HUES48 (cell line): ENCODE measurements at regions not wholly inside any gene's neighbourhood (a gene's known extent, or its start where the extent isn't known, plus 50 kb on each side); places are given as distances from the start of the nearest gene placed in this dataset.
"Not testable (repeated sequence)": the region's sequence is repeated elsewhere in the genome, so short reads cannot be mapped to it uniquely, and the experiment has no call there.

ENCODE experiments used
- H3K27ac ChIP-seq: one replicate; pipeline ENCODE4 v1.7.0; 2013; ENCODE audit warnings: low read depth, low read length, inconsistent platforms
- H3K27me3 ChIP-seq: 2 replicates; pipeline ENCODE4 v1.6.1; 2013; ENCODE audit warnings: mild to moderate bottlenecking, low read length; ENCODE audit not compliant: control insufficient read depth, insufficient read depth
- H3K36me3 ChIP-seq: 2 replicates; pipeline ENCODE4 v1.6.1; 2013; ENCODE audit warnings: low read length; ENCODE audit not compliant: control insufficient read depth, insufficient read depth
- H3K4me1 ChIP-seq: 2 replicates; pipeline ENCODE4 v1.6.1; 2013; ENCODE audit warnings: mild to moderate bottlenecking, low read length; ENCODE audit not compliant: control insufficient read depth, insufficient read depth
- H3K4me3 ChIP-seq: 2 replicates; pipeline ENCODE4 v1.5.1; 2013; ENCODE audit warnings: mild to moderate bottlenecking, low read depth, low read length
- H3K9ac ChIP-seq: 2 replicates; pipeline ENCODE4 v1.6.1; 2013; ENCODE audit warnings: mild to moderate bottlenecking, low read depth, low read length, moderate library complexity
- H3K9me3 ChIP-seq: 2 replicates; pipeline ENCODE4 v1.6.1; 2013; ENCODE audit warnings: low read length; ENCODE audit not compliant: control insufficient read depth, insufficient read depth

DNA sequence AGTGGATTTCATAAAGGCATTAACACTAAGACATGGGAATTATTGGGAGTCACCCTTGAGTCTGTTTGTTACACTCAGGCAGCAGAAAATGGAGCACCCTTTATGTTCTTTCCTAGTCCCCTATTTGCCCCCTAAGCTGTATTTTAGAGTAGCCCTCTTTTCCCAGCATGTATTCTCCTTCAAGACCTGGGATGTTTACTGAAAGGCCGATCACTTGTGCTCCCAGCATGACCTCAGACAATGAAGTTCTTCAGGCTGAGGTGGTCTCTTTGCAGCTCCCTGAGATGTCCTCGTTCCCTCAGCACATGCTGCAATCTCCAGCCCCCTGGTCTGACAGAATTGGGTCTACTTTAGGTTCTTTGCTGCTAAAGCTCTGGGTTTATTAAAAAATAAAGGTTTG is 169.7 kb downstream of the YTHDC2 start:
- Histone ChIP-seq H3K36me3 (no peaks in the 10 kb centered on the region), H3K9me3 (no peaks in the 10 kb centered on the region), H3K27me3 (no peaks in the 10 kb centered on the region), H3K27ac (peak overlapping the region; percentile 61), H3K4me1 (peaks cover 12% of the 10 kb centered on the region), H3K9ac (no peak overlapping the region), H3K4me3 (no peak overlapping the region)

- Histone ChIP-seq H3K4me3 (no peak overlapping the region), H3K4me1 (no peaks in the 10 kb centered on the region; the same call in 1 of the 2 replicates), H3K27ac (no peak overlapping the region), H3K36me3 (no peaks in the 10 kb centered on the region), H3K27me3 (no peaks in the 10 kb centered on the region), H3K9me3 (no peaks in the 10 kb centered on the region), H3K9ac (no peak overlapping the region)
These were observed 173.1 kb downstream of the YTHDC2 start for GRCh38 chr5:113686599-113686998.

DNA sequence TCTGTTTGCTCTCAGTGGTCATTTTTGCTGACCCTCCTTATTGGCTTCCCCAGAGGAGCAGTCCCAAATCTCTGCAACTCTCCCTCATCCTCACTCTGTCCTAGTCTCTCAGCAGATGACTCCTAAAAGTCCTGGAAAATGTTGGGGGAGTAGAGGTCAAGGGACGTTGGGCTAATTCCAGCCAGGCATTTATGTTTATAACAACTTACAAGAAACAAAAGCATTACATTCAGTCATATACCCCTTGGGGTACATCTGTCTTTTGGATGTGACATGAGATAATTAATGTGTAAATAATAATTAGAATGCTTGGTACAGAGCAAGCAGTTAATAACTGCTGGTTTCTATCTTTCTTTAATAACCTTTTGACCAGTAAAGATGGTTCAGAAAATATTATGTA is 176.2 kb downstream of the YTHDC2 start:
- Histone ChIP-seq H3K4me1 (peaks cover 25% of the 10 kb centered on the region), H3K27me3 (no peaks in the 10 kb centered on the region), H3K9me3 (no peaks in the 10 kb centered on the region), H3K4me3 (no peak overlapping the region), H3K36me3 (no peaks in the 10 kb centered on the region), H3K9ac (no peak overlapping the region), H3K27ac (no peak overlapping the region)

DNA sequence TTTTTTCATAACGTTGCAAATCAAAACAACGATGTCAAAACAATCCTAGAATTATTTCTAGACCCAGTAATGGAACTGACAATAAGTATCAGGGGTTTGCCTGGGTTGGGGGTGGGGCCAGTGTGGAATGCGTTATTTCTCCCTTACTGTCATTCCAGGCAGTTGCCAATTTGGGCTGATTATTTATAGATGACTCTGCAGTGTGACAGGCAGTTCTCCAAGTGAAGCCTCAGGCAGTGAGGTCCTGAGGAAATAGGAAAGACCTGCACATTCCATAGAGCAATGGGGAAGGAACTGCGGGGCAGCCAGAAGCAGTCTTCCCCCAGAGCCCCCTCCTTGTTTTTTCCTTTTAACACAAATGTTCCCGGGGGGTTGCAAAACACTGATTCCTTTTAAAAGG is 179.0 kb downstream of the YTHDC2 start:
- Histone ChIP-seq H3K4me1 (peaks cover 29% of the 10 kb centered on the region), H3K27ac (peak overlapping the region; percentile 90), H3K9me3 (0 out of 2 replicates have a peak, but pooled peaks cover 3% of the 10 kb centered on the region), H3K36me3 (no peaks in the 10 kb centered on the region), H3K9ac (no peak overlapping the region), H3K27me3 (no peaks in the 10 kb centered on the region), H3K4me3 (peak overlapping the region; percentile 37; the same call in 1 of the 2 replicates)

GRCh38 chr5:113692891-113693457 is 179.5 kb downstream of the YTHDC2 start:
- Histone ChIP-seq H3K36me3 (no peaks in the 10 kb centered on the region), H3K27me3 (no peaks in the 10 kb centered on the region), H3K27ac (peak overlapping the region; percentile 90), H3K4me1 (peaks cover 29% of the 10 kb centered on the region), H3K9ac (no peak overlapping the region), H3K4me3 (peak overlapping the region; percentile 37), H3K9me3 (0 out of 2 replicates have a peak, but pooled peaks cover 3% of the 10 kb centered on the region)

GRCh38 chr5:113693701-113694100 is 180.2 kb downstream of the YTHDC2 start:
- H3K4me3 ChIP-seq: peak overlapping the region; percentile 37; the same call in 1 of the 2 replicates
- no peaks in the 10 kb centered on the region for H3K36me3 ChIP-seq
- no peak overlapping the region for H3K9ac ChIP-seq
- H3K4me1 ChIP-seq: peaks cover 29% of the 10 kb centered on the region
- H3K9me3 ChIP-seq: peaks cover 3% of the 10 kb centered on the region; the same call in 1 of the 2 replicates
- peak overlapping the region; percentile 90 for H3K27ac ChIP-seq
- no peaks in the 10 kb centered on the region for H3K27me3 ChIP-seq

- peaks cover 9% of the 10 kb centered on the region; the same call in 1 of the 2 replicates for H3K9me3 ChIP-seq
- peaks cover 29% of the 10 kb centered on the region for H3K4me1 ChIP-seq
- H3K4me3 ChIP-seq: no peak overlapping the region
- H3K36me3 ChIP-seq: no peaks in the 10 kb centered on the region
- no peaks in the 10 kb centered on the region for H3K27me3 ChIP-seq
- no peak overlapping the region for H3K27ac ChIP-seq
- no peak overlapping the region for H3K9ac ChIP-seq
These were observed 181.1 kb downstream of the YTHDC2 start for GRCh38 chr5:113694576-113694975.

DNA sequence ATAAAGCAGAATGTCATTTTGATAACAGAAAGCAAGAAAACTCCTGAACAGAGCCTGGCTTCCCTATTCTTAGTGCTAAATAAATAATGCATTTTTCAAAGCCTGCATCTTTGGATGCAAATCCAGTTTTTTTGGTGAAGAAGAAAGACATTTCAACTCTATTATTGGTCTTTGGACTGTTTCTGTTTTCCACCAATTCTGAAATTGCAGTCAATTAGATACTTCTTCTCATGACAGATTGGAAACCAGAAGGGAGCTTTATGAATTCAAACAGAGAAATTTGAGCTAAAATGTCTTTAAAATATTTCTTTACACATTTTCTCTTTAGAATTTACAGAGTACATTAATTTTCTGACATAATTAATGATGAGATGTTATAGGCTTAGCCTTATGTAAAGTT is 189.8 kb downstream of the YTHDC2 start:
- no peaks in the 10 kb centered on the region for H3K4me1 ChIP-seq
- H3K9ac ChIP-seq: no peak overlapping the region
- no peak overlapping the region for H3K4me3 ChIP-seq
- no peaks in the 10 kb centered on the region for H3K36me3 ChIP-seq
- H3K9me3 ChIP-seq: peaks cover 25% of the 10 kb centered on the region
- H3K27ac ChIP-seq: no peak overlapping the region
- H3K27me3 ChIP-seq: no peaks in the 10 kb centered on the region

DNA sequence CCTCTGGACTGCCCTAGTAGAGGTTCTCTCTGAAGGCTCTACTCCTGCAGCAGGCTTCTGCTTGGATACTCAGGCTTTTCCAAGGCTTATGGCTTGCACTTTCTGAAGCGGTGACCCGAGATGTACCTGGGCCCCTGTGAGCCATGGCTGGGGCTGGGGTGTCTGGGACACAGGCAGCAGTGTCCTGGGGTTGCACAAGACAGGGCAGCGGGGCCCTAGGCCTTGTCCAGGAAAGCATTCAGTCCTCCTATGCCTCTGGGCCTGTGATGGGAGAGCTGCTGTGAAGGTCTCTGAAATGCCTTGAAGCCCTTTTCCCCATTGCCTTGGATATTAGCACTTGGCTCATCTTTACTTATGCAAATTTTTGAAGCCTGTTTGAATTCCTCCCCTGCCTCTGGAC is 192.2 kb downstream of the YTHDC2 start:
- no peaks in the 10 kb centered on the region for H3K27me3 ChIP-seq
- H3K4me3 ChIP-seq: no peak overlapping the region
- peaks cover 20% of the 10 kb centered on the region for H3K9me3 ChIP-seq
- H3K9ac ChIP-seq: no peak overlapping the region
- no peak overlapping the region for H3K27ac ChIP-seq
- H3K4me1 ChIP-seq: no peaks in the 10 kb centered on the region
- no peaks in the 10 kb centered on the region for H3K36me3 ChIP-seq

DNA sequence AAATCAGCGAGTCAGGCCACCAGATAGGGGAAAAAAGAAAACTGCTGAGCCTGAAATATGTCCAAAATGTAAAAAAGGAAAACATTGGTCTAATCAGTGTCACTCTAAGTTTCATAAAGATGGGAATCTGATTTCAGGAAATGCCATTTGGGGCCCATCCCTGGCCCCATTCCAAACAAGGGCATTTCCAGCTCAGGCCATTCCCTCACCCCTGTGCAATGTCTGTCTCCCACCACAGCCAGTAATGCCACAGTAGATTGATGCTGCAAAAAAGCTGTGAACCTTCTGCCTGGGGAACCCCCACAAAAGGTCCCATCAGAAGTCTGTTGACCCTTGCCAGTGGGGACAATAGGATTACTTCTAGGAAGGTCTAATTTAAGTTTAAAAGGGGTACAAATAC is 199.6 kb downstream of the YTHDC2 start:
- H3K27ac ChIP-seq: no peak overlapping the region
- no peaks in the 10 kb centered on the region for H3K27me3 ChIP-seq
- no peaks in the 10 kb centered on the region for H3K36me3 ChIP-seq
- H3K4me1 ChIP-seq: no peaks in the 10 kb centered on the region
- H3K9ac ChIP-seq: no peak overlapping the region
- no peak overlapping the region for H3K4me3 ChIP-seq
- H3K9me3 ChIP-seq: peaks cover 9% of the 10 kb centered on the region; the same call in 1 of the 2 replicates

DNA sequence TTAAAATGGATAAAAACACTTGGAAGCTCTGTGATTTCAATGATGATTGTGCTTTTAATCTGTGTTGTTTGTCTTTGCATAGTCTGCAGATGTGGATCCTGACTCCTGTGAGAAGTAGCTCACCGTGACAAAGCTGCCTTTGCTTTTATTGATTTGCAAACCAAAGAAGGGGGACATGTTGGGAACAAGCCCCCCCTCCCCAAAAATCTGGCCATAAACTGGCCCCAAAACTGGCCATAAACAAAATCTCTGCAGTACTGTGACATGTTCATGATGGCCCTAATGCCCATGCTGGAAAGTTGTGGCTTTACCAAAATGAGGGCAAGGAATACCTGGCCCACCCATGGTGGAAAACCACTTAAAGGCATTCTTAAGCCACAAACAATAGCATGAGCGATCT is 202.4 kb downstream of the YTHDC2 start:
- H3K4me3 ChIP-seq, H3K27me3 ChIP-seq, H3K27ac ChIP-seq, H3K9ac ChIP-seq, H3K36me3 ChIP-seq, H3K4me1 ChIP-seq, H3K9me3 ChIP-seq: not testable (repeated sequence)
